NT2/D1 (cell line): ENCODE measurements at regions not wholly inside any gene's neighbourhood (a gene's known extent, or its start where the extent isn't known, plus 50 kb on each side); places are given as distances from the start of the nearest gene placed in this dataset.
"Not testable (repeated sequence)": the region's sequence is repeated elsewhere in the genome, so short reads cannot be mapped to it uniquely, and the experiment has no call there.

Source experiments
- DNase-seq: peaks from one replicate; pipeline ENCODE4 v3.0.0-alpha.2; 2011; ENCODE audit warnings: low read depth, low spot score
- H3K27me3 ChIP-seq: 2 replicates; pipeline ENCODE4 v1.6.0; 2011; ENCODE audit warnings: mild to moderate bottlenecking; ENCODE audit not compliant: insufficient read length, insufficient read depth
- H3K36me3 ChIP-seq: 2 replicates; pipeline ENCODE4 v1.6.1; 2011; ENCODE audit warnings: mild to moderate bottlenecking, low read length, mixed read lengths; ENCODE audit not compliant: insufficient read depth, insufficient read length
- H3K4me1 ChIP-seq: 2 replicates; pipeline ENCODE4 v1.5.1; 2011; ENCODE audit not compliant: insufficient read depth, insufficient read length
- H3K4me3 ChIP-seq: 2 replicates; pipeline ENCODE4 v1.5.1; 2011; ENCODE audit warnings: low read depth; ENCODE audit not compliant: insufficient read length
- H3K9ac ChIP-seq: 2 replicates; pipeline ENCODE4 v1.6.0; 2011; ENCODE audit warnings: low read depth; ENCODE audit not compliant: insufficient read length
- H3K9me3 ChIP-seq: 2 replicates; pipeline ENCODE4 v1.5.1; 2011; ENCODE audit warnings: mild to moderate bottlenecking, low read length; ENCODE audit not compliant: insufficient read depth
- SUZ12 ChIP-seq: IDR thresholded peaks from 2 replicates; pipeline ENCODE4 v1.6.1; 2011; ENCODE audit not compliant: insufficient read length, insufficient read depth; ENCODE audit errors: extremely low read depth
- YY1 ChIP-seq: IDR thresholded peaks from 2 replicates; pipeline ENCODE4 v1.6.1; 2011; ENCODE audit not compliant: insufficient read length, insufficient read depth
- ZNF274 ChIP-seq: IDR thresholded peaks from 2 replicates; pipeline ENCODE4 v1.6.1; 2011; ENCODE audit warnings: mild to moderate bottlenecking, low read depth, low read length

GRCh38 chr2:224122542-224122941 is 83.5 kb upstream of the SERPINE2 start:
- H3K4me1 ChIP-seq = no peaks in the 10 kb centered on the region
- H3K27me3 ChIP-seq = no peaks in the 10 kb centered on the region
- peaks cover 34% of the 10 kb centered on the region for H3K9me3 ChIP-seq
- H3K4me3 ChIP-seq = no peak overlapping the region
- H3K9ac ChIP-seq = no peak overlapping the region
- no peaks in the 10 kb centered on the region for H3K36me3 ChIP-seq
- no peak for DNase-seq
- no peak for TF ChIP-seq ZNF274
- TF ChIP-seq YY1 = no peak
- no peak for TF ChIP-seq SUZ12

GRCh38 chr2:224121406-224122067 is 82.5 kb upstream of the SERPINE2 start:
- no peaks in the 10 kb centered on the region for H3K4me1 ChIP-seq
- no peak overlapping the region for H3K9ac ChIP-seq
- DNase-seq = no peak
- H3K27me3 ChIP-seq = no peaks in the 10 kb centered on the region
- TF ChIP-seq SUZ12 (no peak), YY1 (no peak), ZNF274 (no peak)
- H3K4me3 ChIP-seq = no peak overlapping the region
- peaks cover 36% of the 10 kb centered on the region for H3K9me3 ChIP-seq
- H3K36me3 ChIP-seq = no peaks in the 10 kb centered on the region

GRCh38 chr2:224120986-224121385 is 81.9 kb upstream of the SERPINE2 start:
- Histone ChIP-seq H3K36me3 (no peaks in the 10 kb centered on the region), H3K9ac (no peak overlapping the region), H3K4me3 (no peak overlapping the region)

GRCh38 chr2:224119846-224120245 is 80.8 kb upstream of the SERPINE2 start:
- not testable (repeated sequence) for H3K4me1 ChIP-seq, H3K9ac ChIP-seq, DNase-seq, H3K27me3 ChIP-seq, H3K4me3 ChIP-seq, H3K36me3 ChIP-seq
- H3K9me3 ChIP-seq = peaks cover 53% of the 10 kb centered on the region

More at GRCh38 chr2:224120986-224121385, 81.9 kb upstream of the SERPINE2 start:
- Histone ChIP-seq H3K27me3 (no peaks in the 10 kb centered on the region), H3K9me3 (peaks cover 41% of the 10 kb centered on the region), H3K4me1 (no peaks in the 10 kb centered on the region)
- TF ChIP-seq ZNF274 (no peak), YY1 (no peak), SUZ12 (no peak)
- no peak for DNase-seq

- no peak for DNase-seq
- H3K36me3 ChIP-seq = no peaks in the 10 kb centered on the region
- peaks cover 42% of the 10 kb centered on the region for H3K9me3 ChIP-seq
- H3K9ac ChIP-seq = no peak overlapping the region
- H3K4me3 ChIP-seq = no peak overlapping the region
- peaks cover 3% of the 10 kb centered on the region for H3K4me1 ChIP-seq
- TF ChIP-seq YY1 = no peak
- no peaks in the 10 kb centered on the region for H3K27me3 ChIP-seq
These were observed 75.3 kb upstream of the SERPINE2 start for GRCh38 chr2:224114428-224114827.

- peaks cover 37% of the 10 kb centered on the region for H3K9me3 ChIP-seq
- not testable (repeated sequence) for H3K36me3 ChIP-seq, H3K4me3 ChIP-seq, H3K9ac ChIP-seq, H3K27me3 ChIP-seq, H3K4me1 ChIP-seq
- peak; percentile 58 for DNase-seq
These were observed 74.8 kb upstream of the SERPINE2 start for GRCh38 chr2:224113930-224114329.

GRCh38 chr2:224111576-224111975 is 72.5 kb upstream of the SERPINE2 start:
- H3K4me3 ChIP-seq = no peak overlapping the region
- TF ChIP-seq SUZ12 (no peak), YY1 (no peak)
- no peak for DNase-seq
- H3K4me1 ChIP-seq = peaks cover 3% of the 10 kb centered on the region
- no peaks in the 10 kb centered on the region for H3K27me3 ChIP-seq
- peaks cover 24% of the 10 kb centered on the region for H3K9me3 ChIP-seq
- H3K9ac ChIP-seq = no peak overlapping the region
- no peaks in the 10 kb centered on the region for H3K36me3 ChIP-seq

GRCh38 chr2:224110811-224111210 is 71.7 kb upstream of the SERPINE2 start:
- peaks cover 17% of the 10 kb centered on the region for H3K9me3 ChIP-seq
- no peaks in the 10 kb centered on the region for H3K36me3 ChIP-seq
- TF ChIP-seq YY1 (no peak), ZNF274 (no peak), SUZ12 (no peak)
- peaks cover 3% of the 10 kb centered on the region for H3K4me1 ChIP-seq
- no peaks in the 10 kb centered on the region for H3K27me3 ChIP-seq
- no peak overlapping the region for H3K9ac ChIP-seq
- no peak overlapping the region for H3K4me3 ChIP-seq
- no peak for DNase-seq
